Right forelimb (tissue), 1 donor: ENCODE measurements at regions not wholly inside any gene's neighbourhood (a gene's known extent, or its start where the extent isn't known, plus 50 kb on each side); places are given as distances from the start of the nearest gene placed in this dataset.
"Not testable (repeated sequence)": the region's sequence is repeated elsewhere in the genome, so short reads cannot be mapped to it uniquely, and the experiment has no call there.

ENCODE experiments used
- DNase-seq: peaks from one replicate; pipeline ENCODE4 v3.0.0-alpha.2; 2018

GRCh38 chr6:80535914-80536565 is 429.6 kb downstream of the BCKDHB start:
- no peak for DNase-seq

- no peak for DNase-seq
Observed at GRCh38 chr6:80531681-80532619, 425.5 kb downstream of the BCKDHB start.

- DNase-seq, result no peak
Observed at GRCh38 chr6:80530103-80530502, 423.6 kb downstream of the BCKDHB start.

- no peak for DNase-seq
Observed at GRCh38 chr6:80528115-80528514, 421.6 kb downstream of the BCKDHB start.

- no peak for DNase-seq
Observed at GRCh38 chr6:80527552-80528052, 421.1 kb downstream of the BCKDHB start.

GRCh38 chr6:80523531-80523997 is 417.1 kb downstream of the BCKDHB start:
- no peak for DNase-seq

GRCh38 chr6:80523010-80523409 is 416.5 kb downstream of the BCKDHB start:
- DNase-seq, result no peak

- DNase-seq, result no peak
Observed at GRCh38 chr6:80522576-80522975, 416.1 kb downstream of the BCKDHB start.

- no peak for DNase-seq
Observed at GRCh38 chr6:80519811-80520594, 413.5 kb downstream of the BCKDHB start.

- no peak for DNase-seq
Observed at GRCh38 chr6:80517525-80517924, 411.1 kb downstream of the BCKDHB start.

GRCh38 chr6:80510521-80510920 is 404.1 kb downstream of the BCKDHB start:
- DNase-seq, result not testable (repeated sequence)

- no peak for DNase-seq
Observed at GRCh38 chr6:80508885-80509630, 402.6 kb downstream of the BCKDHB start.

- DNase-seq, result no peak
Observed at GRCh38 chr6:80504882-80505281, 398.4 kb downstream of the BCKDHB start.

GRCh38 chr6:80503660-80504059 is 397.2 kb downstream of the BCKDHB start:
- DNase-seq, result no peak

- DNase-seq, result no peak
Observed at GRCh38 chr6:80502871-80503270, 396.4 kb downstream of the BCKDHB start.

GRCh38 chr6:80501636-80502035 is 395.2 kb downstream of the BCKDHB start:
- DNase-seq, result no peak

- not testable (repeated sequence) for DNase-seq
Observed at GRCh38 chr6:80497696-80498486, 391.4 kb downstream of the BCKDHB start.

GRCh38 chr6:80489911-80490635 is 383.6 kb downstream of the BCKDHB start:
- no peak for DNase-seq

GRCh38 chr6:80488190-80488589 is 381.7 kb downstream of the BCKDHB start:
- no peak for DNase-seq

GRCh38 chr6:80485494-80485893 is 379.0 kb downstream of the BCKDHB start:
- not testable (repeated sequence) for DNase-seq

GRCh38 chr6:80482056-80482455 is 375.6 kb downstream of the BCKDHB start:
- DNase-seq, result no peak
